ENCODE measurements at regions not wholly inside any gene's neighbourhood (a gene's known extent, or its start where the extent isn't known, plus 50 kb on each side); places are given as distances from the start of the nearest gene placed in this dataset.

DNA sequence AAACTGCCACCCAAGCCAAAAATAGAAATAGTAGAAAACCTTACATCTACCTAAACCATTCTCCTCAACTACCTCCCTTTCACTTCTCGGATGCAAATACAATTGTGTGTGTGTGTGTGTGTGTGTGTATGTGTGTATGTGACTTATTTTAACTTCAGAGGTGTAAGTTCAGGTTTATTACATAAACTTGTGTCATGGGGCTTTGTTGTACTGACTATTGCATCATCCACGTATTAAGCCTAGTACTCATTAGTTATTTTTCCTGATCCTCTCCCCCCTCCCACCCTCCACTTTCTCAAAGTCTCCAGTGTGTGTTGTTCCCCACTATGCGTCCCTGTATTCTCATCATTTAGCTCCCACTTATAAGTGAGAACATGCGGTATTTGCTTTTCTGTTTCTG, 592.5 kb upstream of the ATP2B1 start:
- DNase-seq: no peak

GRCh38 chr12:90299666-90300065, 591.0 kb upstream of the ATP2B1 start:
- DNase-seq: no peak

DNA sequence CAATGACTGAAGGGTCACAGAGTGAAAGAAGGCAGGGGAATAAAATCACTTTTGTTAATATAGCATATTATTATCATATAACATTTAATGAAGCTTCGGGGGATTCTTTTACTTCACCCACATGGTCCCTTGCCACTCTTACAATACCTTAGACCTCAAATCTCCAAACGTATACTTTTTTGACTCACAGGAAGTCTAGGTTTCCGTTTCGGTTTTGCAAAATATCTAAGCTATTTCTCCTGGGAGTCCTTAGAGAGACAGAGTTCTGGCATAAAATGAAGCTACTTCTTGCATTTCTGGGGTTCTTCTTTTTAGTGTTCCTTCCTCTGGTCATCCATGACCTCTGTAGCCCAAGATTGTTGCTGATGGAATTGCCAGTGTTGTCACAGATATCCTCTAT, 590.5 kb upstream of the ATP2B1 start:
- no peak for DNase-seq

DNA sequence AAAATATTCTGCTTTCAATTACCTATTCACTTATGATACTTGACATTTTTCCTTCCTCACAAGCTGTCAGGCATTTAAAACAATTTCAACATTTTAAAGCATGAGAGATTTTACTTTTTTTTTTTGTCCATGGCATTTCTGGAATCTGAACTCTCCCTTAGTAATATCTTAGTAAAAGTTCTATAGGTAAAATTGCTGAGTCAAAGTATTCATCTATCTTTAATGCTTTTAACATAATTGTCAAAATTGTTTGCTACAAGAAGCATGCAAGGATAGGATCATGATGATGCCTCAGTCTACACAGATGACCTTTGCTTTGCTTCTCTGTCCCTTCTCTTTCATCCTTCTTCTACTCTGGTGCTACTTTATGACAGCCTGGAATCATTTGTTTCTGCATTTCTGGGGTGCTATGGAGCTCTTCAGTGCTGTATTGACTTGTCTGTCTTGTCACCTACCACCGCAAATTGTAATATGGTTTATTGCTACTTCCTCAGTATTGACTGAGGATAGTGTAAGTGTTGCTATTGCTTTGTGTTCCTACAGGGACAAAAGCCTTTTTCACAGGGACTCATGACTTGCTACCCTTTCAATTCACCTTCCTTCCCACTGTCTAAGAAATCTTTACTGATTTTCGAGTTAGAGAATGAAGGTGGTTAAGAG, 589.8 kb upstream of the ATP2B1 start:
- no peak for DNase-seq

DNA sequence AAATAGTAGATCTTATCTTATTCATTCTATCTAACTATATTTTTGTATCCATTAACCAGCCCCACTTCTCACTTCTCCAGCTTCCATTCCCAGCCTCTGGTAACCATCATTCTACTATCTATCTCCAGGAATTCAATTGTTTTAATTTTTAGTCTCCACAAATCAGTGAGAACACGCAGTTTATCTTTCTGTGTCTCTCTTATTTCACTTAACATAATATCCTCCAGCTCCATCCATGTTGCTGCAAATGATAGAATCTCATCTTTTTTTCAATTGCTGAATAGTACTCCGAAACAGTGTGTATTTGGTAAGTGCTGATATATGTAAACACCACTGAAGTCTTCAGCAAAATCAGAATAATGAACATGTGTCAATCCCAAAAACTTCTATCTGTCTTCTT, 587.2 kb upstream of the ATP2B1 start:
- DNase-seq: no peak

GRCh38 chr12:90292183-90292582, 583.5 kb upstream of the ATP2B1 start:
- DNase-seq: no peak

GRCh38 chr12:90290980-90291975, 582.6 kb upstream of the ATP2B1 start:
- DNase-seq: no peak

GRCh38 chr12:90287585-90287984, 578.9 kb upstream of the ATP2B1 start:
- no peak for DNase-seq

DNA sequence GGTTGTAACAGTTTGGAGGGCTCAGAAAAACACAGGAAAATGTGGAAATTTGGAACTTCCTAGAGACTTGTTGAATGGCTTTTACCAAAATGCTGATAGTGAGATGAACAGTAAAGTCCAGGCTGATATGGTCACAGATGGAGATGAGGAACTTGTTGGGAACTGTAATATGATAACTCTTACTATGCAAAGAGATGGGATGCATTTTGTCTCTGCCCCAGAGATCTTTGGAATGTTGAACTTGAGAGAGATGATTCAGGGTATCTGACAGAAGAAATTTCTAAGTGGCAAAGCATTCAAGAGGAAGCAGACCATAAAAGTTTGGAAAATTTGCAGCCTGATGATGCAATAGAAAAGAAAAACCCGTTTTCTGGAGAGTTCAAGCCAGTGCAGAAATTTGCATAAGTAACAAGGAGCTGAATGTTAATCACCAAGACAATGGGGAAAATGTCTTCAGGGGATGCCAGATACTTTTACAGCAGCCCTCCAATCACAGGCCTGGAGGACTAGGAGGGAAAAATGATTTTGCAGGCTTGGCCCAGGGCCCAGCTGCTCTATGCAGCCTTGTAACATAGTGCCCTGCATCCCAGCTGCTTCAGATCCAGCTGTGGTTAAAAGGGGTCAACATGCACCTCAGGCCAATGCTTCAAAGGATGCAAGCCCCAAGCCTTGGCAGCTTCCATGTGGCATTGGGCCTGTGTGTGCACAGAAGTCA, 572.7 kb upstream of the ATP2B1 start:
- DNase-seq: no peak

DNA sequence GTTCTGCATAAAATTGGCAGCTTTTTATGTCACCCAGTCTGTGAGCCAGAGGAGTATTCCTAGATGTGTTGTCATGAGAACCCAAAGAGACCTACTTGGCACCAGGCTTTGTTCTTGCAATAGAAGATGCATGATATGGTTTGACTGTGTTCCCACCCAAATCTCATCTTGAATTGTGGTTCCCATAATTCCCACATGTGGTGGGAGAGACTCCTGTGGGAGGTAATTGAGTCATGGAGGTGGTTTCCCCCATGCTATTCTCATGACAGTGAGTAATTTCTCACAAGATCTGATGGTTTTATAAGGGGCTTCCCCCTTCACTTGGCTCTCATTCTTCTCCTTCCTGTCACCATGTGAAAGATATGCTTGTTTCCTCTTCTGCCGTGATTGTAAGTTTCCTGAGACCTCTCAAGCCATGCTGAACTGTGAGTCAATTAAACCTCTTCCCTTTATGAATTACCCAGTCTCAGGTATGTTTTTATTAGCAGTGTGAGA, 572.0 kb upstream of the ATP2B1 start:
- no peak for DNase-seq

DNA sequence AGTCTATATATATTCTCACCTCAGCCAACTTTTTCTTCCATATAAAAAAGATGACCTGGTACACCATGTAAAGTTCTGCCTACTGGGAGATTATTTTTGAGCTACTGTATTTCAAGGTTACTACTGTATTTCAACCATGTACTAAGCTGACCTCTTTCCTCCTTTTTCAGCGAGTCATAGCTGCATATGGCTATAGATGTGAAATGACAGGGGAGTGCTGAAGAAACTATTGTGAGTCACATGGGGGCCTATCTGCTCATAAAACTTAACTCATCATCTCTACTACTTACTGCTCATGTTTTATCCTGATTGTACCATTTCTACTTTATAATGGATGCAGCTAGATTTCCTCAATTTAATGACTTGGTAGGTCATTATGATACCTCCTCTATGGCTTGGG, 571.4 kb upstream of the ATP2B1 start:
- DNase-seq: no peak

DNA sequence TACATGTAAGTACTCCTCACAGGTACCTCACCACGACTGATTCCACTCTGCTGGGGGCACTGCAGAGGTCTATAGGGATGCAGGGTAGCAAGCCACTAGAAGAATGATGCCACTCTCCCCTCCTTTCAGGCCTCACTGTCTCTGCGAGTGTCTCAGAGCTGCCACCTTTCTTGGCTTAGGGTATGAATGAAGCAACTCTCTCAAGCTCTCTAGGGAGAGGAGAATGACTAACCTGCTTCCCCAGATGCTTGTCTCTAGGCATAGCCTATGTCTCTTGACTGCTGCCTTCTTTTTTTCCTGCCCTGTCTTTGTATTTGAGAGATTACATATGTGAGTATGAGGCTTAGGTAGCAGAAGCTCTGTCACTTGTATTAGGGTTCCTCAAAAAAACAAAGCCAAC, 566.5 kb upstream of the ATP2B1 start:
- DNase-seq: no peak

DNA sequence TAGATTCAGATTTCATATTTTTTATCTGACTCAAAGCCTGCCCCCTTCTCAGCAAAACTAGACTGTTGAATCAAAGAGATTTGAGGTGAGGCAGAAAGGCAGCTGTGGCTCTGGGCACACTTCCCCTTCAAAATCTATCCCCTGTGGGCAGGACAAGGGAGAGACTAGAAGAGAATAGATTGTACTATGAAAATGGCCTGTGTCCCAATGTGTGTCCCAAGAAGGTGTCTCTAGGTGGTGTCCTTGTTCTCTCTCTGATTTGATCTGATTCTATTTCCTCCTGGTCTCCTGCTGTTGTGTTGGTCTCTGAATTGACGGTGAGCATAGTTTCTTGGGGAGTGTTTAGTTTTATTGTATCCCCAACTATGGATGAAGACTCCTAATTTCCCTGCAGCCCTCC, 565.8 kb upstream of the ATP2B1 start:
- DNase-seq: no peak

DNA sequence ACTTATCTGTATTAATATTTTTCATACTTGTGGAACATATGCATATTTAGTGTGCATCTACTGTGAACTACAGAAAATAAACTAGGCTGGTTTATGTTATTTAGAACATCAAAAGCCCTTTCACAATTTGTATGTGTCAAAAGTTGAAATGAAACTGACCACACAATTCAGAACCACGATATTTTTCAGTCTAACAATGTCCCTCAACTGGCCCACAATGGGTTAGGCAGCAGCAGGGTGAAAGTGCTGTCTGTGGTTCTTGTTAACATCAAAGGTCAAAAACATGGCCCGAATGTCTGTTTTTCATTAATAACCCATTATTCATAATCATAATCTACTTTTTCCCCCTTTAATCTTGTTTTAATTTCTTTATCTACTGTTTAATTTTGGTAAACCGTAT, 559.9 kb upstream of the ATP2B1 start:
- DNase-seq: no peak

- no peak for DNase-seq
These were observed 553.6 kb upstream of the ATP2B1 start for GRCh38 chr12:90262251-90262650.

DNA sequence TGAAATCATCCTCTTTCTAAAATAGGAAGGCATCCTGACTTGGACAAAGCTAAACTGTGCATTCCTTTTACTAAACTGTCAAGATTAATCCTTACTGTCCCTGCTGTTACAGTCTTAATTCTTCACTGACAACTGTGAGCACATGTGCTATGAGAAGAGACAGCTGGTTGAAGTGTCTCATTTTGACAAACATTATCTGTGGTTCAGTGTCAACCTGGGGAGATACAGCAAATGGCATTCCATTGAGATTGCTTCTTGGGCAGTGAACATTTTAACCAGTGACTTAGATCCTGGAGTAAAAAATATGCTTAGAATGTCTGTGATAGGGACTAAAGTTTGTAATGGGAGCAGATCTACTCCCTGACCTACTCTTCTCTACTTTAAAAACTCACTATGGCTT, 552.6 kb upstream of the ATP2B1 start:
- no peak for DNase-seq

DNA sequence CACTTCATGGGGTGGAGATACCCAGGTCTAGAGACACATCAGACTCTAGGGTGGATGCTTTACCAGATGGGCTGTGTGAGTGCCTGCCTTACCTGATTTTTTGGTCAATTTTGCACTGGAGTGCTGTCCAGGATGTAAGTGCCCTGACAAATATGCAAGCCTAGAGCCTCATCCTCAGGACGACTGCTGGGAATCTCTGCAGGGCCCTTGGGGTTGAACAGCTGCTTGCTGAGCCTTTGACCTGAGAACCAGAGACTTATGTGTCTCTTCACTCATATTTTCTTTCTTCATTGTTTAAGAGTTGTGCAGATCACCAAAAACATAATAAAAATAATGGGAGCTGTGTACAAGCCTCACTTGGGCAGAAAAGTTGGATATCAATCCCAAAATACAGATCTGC, 551.5 kb upstream of the ATP2B1 start:
- no peak for DNase-seq

- no peak for DNase-seq
These were observed 549.4 kb upstream of the ATP2B1 start for GRCh38 chr12:90257927-90258624.

DNA sequence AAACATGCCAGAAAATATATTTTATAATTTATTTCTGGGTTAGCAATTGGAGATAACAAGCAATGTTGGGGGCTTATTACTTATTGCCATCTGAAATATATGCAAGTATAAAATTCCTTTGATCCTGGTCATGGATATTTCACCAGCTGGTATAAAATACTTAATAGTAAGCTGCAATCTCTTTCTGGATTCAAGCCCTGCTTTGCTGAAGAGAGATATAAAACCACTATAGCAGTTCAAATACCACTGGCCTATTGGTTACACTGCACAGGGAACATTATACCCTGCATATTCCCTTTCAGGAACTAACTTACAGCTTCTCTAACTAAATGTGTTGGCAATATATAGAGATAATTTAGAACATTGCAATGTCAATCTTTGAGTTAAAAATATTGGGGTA, 546.2 kb upstream of the ATP2B1 start:
- DNase-seq: no peak

GRCh38 chr12:90253674-90254181, 545.1 kb upstream of the ATP2B1 start:
- DNase-seq: no peak

DNA sequence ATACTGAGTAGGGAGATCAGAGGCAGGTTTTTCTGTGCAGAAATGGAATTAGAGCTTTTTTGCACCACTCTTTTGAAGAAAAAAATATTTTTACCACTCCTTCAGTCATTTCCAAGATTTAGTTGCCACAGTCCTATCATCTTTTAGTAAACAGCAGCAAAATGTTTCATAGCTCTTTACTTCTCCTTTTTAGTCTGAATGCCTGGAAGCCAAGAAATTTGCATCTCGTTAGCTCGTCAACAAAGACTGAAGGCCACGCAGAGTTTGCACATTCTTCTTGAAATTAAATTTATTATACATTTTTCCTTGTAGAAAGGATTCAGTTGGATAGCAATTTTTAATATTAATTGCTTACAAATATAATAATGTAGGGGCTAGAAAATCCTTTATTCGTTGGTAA, 544.5 kb upstream of the ATP2B1 start:
- no peak for DNase-seq

DNA sequence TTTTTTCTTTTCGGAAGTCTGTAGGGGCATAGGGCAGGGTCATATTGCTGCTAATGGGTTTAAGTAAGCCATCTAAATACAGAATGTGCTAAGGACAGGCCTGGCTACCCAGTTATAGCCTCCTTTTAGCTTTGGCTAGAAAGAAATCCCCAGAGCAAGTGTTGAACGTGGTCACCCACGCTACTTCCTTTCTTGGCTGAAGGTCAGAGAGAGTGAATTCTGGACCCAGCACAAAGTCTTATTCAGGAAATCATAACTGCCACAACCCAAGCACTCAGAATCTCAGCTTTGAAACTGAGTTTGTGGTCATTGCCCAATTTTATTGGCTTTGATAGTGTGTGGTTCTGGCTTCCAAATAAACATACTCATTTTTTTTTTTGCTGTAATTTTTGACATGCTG, 542.1 kb upstream of the ATP2B1 start:
- no peak for DNase-seq

DNA sequence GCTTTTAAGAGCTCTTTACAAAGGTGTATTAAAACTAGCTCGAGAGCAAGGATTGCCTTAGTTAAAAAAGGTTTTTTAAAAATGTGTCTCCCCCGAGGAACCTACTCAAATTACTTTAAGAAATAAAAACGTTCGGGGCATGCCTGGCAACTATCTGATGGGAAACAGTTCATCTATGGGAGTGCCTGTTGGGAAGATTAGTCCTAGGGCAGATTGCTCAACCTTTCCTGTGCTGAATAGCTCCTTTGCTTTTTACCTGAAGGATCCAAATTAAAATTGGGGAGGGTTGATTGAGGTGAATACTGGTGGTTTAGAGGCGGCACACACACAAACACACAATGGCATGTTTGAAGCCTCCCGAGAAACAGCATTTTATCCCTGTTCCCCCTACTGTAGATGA, 541.4 kb upstream of the ATP2B1 start:
- no peak for DNase-seq
